Brain microvascular endothelial cell (primary cell): ENCODE measurements at regions not wholly inside any gene's neighbourhood (a gene's known extent, or its start where the extent isn't known, plus 50 kb on each side); places are given as distances from the start of the nearest gene placed in this dataset.

Experiments used
- DNase-seq: peaks from one replicate; pipeline ENCODE4 v3.0.0-alpha.2; 2020
- H3K27ac ChIP-seq: fragments of 250-450 bp; sonication (Bioruptor Pico); 2 replicates; pipeline ENCODE4 v1.5.1; 2020; ENCODE audit warnings: mild to moderate bottlenecking, moderate library complexity
- H3K27me3 ChIP-seq: fragments of 250-450 bp; sonication (Bioruptor Pico); replicated peaks from 2 replicates; pipeline ENCODE4 v1.5.1; 2020; ENCODE audit warnings: mild to moderate bottlenecking
- H3K36me3 ChIP-seq: fragments of 250-450 bp; sonication (Bioruptor Pico); replicated peaks from 2 replicates; pipeline ENCODE4 v1.5.1; 2020; ENCODE audit warnings: mild to moderate bottlenecking
- H3K4me3 ChIP-seq: 2 replicates; pipeline ENCODE4 v1.5.1; 2011; ENCODE audit warnings: low read depth, mild to moderate bottlenecking, control low read depth, low read length, moderate library complexity
- in situ Hi-C: cut with HindIII; loops from 2 replicates; pipeline ENCODE4 v1.10.0; 2017; ENCODE audit warnings: low sequenced_read_pairs, low pct_ligation_motif_present
- TF ChIP-seq, protein P1 (sequence below): IDR thresholded peaks from 2 replicates; pipeline ENCODE4 v1.5.1; 2011; ENCODE audit warnings: low read depth, mild to moderate bottlenecking, moderate library complexity, low read length, control low read depth, inconsistent platforms; ENCODE audit errors: missing control alignments

GRCh38 chr1:228833911-228834688 lies 98.8 kb downstream of the RHOU start:
- TF ChIP-seq, protein P1, sequence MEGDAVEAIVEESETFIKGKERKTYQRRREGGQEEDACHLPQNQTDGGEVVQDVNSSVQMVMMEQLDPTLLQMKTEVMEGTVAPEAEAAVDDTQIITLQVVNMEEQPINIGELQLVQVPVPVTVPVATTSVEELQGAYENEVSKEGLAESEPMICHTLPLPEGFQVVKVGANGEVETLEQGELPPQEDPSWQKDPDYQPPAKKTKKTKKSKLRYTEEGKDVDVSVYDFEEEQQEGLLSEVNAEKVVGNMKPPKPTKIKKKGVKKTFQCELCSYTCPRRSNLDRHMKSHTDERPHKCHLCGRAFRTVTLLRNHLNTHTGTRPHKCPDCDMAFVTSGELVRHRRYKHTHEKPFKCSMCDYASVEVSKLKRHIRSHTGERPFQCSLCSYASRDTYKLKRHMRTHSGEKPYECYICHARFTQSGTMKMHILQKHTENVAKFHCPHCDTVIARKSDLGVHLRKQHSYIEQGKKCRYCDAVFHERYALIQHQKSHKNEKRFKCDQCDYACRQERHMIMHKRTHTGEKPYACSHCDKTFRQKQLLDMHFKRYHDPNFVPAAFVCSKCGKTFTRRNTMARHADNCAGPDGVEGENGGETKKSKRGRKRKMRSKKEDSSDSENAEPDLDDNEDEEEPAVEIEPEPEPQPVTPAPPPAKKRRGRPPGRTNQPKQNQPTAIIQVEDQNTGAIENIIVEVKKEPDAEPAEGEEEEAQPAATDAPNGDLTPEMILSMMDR: no peak
- Histone ChIP-seq H3K27me3 (peaks cover 3% of the 10 kb centered on the region), H3K27ac (no peak overlapping the region), H3K36me3 (no peaks in the 10 kb centered on the region), H3K4me3 (no peak overlapping the region)
- in situ Hi-C loops: no loop called here
- DNase-seq: no peak

GRCh38 chr1:228835456-228835855 lies 100.2 kb downstream of the RHOU start:
- H3K27me3 ChIP-seq: peaks cover 3% of the 10 kb centered on the region
- no peaks in the 10 kb centered on the region for H3K36me3 ChIP-seq
- in situ Hi-C loops: no loop called here
- no peak overlapping the region for H3K27ac ChIP-seq
- TF ChIP-seq, protein P1: no peak
- no peak overlapping the region for H3K4me3 ChIP-seq
- DNase-seq: no peak

DNA sequence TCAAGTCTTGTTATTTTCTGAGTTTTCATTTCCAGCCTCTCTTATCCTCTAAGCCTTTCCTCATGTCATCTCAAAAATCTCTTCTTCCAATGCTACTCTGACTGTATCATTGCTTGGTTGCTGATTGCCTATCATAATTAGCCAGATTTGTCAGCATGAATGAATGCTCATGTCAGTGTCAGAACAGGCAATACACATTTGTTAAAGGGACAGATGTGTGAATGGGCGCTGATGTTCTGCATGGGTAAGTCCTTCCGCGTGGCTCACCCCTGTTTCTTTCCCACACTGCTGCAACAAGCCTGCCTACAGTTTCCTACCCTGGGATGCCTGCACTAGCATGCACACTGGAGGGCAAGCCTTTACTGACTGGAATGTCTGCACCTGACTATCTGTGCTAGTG lies 100.6 kb downstream of the RHOU start:
- no peak for DNase-seq
- in situ Hi-C loops: no loop called here
- Histone ChIP-seq H3K4me3 (no peak overlapping the region), H3K27me3 (peaks cover 3% of the 10 kb centered on the region), H3K36me3 (no peaks in the 10 kb centered on the region), H3K27ac (no peak overlapping the region)
- TF ChIP-seq, protein P1: no peak

- Histone ChIP-seq H3K4me3 (no peak overlapping the region), H3K27ac (no peak overlapping the region), H3K36me3 (no peaks in the 10 kb centered on the region), H3K27me3 (peaks cover 3% of the 10 kb centered on the region)
- TF ChIP-seq, protein P1: no peak
- in situ Hi-C loops: no loop called here
- DNase-seq: no peak
These were observed 101.1 kb downstream of the RHOU start for GRCh38 chr1:228836427-228836826.

DNA sequence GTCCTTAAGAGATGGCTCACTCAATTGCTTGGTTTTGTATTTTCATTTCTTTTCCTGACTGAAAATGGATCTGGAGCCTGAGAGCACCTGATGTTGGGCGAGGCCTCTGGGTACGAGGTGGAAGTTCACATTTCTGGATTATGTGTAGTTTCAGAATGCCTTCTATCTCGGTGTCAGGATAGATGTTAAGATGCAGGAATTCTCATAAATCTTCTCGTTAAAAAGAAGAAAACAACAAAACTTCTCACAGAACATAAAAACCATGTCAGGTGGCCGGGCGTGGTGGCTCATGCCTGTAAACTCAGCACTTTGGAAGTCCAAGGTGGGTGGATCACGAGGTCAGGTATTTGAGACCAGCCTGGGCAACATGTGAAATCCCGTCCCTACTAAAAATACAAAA lies 101.8 kb downstream of the RHOU start:
- H3K27ac ChIP-seq: no peak overlapping the region
- H3K27me3 ChIP-seq: peaks cover 3% of the 10 kb centered on the region
- DNase-seq: no peak

More for the DNA sequence above, 101.8 kb downstream of the RHOU start:
- Histone ChIP-seq H3K4me3 (no peak overlapping the region), H3K36me3 (no peaks in the 10 kb centered on the region)
- TF ChIP-seq, protein P1: no peak
- in situ Hi-C loops: no loop called here
